HL-60/S4 treated with retinoic acid at 250 ng/mL for 4 days and 3 days (cell line): ENCODE measurements at regions not wholly inside any gene's neighbourhood (a gene's known extent, or its start where the extent isn't known, plus 50 kb on each side); places are given as distances from the start of the nearest gene placed in this dataset.

Experiments
- in situ Hi-C: fragments of 300-500 bp; cut with MboI; formaldehyde crosslinking; loops from 2 replicates; pipeline ENCODE4 v1.7.0; 2022; ENCODE audit warnings: low sequenced_read_pairs

DNA sequence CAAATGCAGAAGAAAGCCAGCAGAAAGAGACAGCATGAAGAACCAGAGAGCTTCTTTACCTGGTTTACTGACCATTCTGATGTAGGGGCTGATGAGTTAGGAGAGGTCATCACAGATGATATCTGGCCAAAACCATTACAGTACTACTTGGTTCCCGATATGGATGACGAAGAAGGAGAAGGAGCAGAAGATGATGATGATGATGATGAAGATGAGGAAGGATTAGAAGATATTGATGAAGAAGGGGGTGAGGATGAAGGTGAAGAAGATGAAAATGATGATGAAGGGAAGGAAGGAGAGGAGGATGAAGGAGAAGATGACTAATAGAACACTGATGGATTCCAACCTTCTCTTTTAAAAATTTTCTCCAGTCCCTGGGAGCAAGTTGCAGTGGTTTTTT is 178.2 kb upstream of the CRY1 start:
- in situ Hi-C loops: no loop called here

DNA sequence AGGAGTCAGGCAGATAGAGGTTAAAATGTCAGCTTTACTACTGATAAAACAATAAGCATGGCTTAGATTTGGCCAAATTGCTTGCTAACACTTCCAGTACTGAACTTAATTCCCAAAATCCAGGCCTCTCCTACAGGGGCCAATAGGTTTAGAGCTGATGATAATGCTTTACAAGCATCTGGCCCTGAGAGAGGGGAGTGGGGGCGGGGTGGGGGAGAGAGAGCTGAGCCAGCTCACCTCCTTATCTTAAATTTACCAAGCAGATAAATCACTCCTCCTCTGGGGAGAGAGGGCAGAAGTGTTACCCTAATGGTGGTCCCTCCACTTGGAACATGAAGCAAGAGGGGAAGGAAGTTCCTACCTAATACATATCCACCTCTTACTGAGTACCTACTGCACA is 182.2 kb upstream of the CRY1 start:
- in situ Hi-C loops: no loop called here

DNA sequence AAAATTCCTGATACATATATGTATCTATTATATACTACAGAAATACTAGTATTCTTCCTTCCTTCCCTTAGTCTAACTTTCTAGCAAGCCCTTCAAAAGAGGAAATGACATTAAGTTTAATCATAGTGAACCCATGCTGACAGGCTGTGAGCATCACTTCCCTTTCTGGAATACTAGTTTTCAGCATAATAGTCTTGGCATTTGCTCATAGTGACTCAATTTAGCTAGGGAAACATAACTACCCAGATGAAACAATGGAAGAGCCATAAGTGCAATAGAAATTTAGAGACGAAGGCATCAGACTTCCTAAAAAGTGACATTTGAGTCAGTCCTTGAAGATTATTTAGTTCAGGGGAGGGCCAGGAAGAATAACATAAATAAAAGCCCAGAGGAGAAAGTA is 184.5 kb upstream of the CRY1 start:
- in situ Hi-C loops: no loop called here

DNA sequence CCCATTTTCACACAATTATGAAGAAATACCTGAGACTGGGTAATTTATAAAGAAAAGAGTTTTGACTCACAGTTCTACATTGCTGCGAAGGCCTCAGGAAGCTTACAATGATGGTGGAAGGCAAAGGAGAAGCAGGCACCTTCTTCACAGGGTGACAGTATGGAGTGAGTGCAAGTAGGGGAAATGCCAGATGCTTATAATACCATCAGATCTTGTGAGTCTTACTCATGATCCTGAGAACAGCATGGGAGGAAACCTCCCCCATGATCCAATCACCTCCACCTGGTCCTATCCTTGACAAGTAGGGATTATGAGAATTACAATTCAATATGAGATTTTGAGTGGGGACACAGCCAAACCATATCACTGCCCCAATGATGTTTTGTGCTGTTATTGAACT is 189.3 kb upstream of the CRY1 start:
- in situ Hi-C loops: no loop called here

DNA sequence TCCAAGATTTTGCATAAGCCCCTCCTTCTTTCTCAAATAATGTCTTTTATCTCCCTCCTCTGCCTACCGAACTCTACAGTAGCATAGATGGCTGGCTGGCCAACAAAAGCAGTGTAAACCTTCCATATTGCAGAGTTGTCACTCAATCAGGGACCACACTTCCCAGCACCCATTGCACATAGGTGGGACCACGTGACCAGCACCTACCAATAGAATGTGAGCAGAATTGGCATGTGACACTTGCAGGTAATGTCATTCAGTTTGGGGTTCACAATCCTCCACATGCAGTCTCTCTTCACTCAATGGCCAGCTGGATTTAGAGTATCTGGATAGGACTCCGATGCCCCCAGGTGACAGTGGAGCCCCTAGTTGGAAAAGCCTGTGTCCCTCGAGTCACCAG is 190.3 kb upstream of the CRY1 start:
- in situ Hi-C loops: no loop called here

DNA sequence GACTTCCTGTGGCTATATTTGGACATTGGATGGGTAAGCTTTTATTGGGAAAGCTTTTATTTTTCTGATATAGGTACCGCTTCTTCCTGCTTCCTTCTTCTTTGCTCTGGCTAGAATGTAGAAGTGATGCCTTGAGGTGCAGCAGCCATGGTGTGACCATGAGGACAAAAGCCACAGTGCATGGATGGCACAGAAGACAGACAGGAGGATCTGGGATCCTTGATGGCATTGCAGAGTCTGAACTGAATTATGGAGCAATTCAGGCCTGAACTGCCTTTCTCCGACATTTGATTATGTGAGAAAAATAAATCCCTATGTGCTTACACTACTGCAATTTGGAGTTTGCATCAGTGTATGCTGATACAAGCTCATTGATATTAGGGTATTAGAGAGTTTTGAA is 191.3 kb upstream of the CRY1 start:
- in situ Hi-C loops: no loop called here

DNA sequence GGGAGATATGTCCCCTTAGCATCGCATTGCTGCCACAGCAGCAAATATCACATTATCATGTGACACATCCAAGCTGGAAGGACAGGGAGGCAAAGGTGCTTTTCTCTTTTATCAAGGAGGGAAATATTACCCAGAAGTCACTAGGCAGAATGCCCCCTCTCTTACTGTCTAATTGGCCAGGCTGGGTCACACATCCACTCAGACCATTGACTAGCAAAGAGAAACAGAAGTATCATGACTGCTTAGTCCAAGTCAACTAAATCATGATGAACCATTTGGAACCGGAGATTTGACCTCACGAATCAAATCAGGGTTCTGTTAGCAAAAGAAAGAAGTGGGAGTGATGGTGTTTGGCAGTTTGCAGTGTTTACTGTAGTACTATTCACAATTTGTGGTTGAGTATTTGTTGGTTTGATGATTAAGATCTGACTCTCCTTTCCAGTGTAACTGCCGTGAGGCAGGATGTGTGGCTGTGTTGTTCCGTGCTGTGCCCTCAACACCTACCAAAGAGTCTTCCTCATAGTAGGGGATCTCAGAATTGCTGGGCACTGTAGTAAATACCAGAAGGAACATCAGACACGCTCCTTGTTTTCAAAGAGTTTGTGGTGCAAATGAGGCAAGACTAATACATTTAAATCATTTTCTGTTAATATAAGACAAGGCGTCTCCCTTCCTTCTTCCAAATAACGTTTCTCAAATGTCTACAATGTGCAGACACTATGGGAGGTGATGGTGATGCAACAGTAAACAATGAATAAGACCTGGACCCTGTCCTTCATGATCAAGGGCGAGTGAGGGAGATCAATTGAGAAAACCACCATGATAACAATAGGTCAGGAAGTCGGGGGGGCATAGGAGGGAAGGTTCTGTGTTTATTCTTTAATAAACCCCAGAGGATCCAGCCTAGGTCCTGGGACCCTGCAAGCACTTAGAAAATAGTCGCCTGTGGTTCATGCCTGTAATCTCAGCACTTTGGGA is 194.4 kb upstream of the CRY1 start:
- in situ Hi-C loops: no loop called here

DNA sequence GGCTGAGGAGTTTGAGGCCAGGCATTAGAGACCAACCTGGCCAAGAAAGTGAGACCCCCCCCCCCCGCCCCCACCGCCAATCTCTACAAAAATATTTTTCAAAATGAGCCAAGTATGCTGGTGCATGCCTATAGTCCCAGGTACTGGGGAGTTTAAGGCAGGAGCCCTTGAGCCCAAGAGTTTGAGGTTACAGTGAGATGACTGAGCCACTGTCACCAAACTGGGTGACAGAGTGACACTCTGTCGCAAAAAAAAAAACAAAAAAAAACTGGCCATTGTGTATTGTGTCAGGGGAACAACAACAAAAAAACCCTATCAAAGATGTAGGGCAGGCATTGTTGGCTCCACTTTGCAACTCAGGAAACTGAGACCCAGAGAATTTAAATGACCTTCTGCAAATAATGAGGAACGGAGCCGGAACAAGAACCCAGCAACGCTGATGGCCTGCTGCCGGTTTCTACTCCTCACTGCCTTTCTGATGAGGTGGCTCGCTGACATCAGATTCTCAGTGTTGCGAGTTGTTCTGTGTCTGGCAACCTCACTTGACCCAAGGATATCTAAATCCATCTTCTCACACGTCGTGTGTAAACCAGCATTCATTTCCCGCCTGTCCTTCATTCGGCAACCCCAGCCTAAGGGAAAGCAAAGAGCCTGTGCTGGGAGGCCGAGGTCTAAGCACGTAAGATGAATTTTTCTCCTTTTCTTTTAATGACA is 195.2 kb upstream of the CRY1 start:
- in situ Hi-C loops: no loop called here

DNA sequence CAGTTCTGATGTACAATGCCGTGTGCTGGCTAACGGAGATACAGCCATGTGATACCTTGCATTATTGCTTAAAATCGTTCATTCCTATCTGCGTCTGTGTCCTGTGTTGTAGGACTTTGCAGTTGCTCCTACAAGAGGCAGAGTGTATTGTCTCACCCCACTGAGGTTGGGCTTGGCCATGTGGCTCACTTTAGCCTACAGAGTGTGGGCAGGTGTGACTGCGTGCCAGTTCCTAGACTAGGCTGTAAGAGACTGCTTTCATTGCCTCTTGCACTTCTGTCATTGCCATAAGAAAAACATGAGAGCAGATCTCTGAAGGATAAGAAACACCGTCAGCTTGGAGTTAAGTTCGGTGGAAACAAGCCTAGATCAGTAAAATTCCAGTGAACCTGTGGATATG is 197.7 kb upstream of the CRY1 start:
- in situ Hi-C loops: no loop called here

DNA sequence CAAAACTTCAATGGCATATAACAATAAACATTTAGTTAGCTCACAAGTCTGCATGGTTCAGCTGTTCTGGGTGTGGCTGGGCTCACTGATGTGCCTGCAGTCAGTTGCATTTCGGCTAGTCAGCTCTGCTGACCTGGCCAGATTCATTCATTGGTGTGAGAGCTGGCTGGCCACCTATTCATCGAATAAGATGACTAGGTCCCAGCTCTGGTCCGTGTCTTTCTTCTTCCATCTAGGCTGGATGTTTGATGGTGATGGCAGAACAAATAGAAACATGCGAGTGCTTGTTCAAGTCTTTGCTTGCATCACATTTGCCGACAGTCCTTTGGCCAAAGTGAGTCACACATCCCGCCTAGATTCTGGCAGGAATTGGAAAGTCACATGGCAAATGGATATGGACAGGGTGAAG is 203.3 kb upstream of the CRY1 start:
- in situ Hi-C loops: no loop called here

DNA sequence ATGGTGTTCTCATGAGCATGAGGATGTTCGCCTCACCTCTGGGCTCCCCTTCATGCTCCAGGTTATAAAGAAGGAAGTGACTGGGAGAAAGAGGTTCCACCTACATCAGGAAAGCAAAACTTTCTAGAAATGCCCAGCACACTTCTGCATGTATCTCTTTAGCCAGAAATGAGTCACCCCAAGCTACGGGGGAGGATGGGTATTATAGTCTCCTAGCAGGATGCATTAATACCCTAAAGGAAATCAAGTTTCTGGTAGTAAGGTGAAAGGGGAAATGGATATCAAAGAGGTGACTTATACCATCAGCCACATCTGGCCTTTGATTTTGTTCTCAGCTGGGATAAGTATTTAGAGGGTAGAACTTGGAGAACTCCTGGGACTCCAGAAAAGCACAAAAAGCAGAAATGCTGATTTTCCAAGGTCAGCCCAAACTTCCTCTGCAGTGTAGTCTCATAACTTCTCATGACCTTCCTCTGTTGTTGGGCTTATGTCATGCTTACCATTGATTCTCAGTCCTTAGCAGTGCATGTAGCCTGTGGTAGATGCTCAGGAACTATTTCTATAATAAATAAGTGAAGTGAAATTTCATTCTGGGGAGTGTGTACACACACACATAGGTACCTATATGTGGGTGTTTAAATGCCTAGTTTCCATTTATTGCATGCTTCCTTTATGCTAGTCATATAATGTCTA is 209.4 kb upstream of the CRY1 start:
- in situ Hi-C loops: no loop called here

DNA sequence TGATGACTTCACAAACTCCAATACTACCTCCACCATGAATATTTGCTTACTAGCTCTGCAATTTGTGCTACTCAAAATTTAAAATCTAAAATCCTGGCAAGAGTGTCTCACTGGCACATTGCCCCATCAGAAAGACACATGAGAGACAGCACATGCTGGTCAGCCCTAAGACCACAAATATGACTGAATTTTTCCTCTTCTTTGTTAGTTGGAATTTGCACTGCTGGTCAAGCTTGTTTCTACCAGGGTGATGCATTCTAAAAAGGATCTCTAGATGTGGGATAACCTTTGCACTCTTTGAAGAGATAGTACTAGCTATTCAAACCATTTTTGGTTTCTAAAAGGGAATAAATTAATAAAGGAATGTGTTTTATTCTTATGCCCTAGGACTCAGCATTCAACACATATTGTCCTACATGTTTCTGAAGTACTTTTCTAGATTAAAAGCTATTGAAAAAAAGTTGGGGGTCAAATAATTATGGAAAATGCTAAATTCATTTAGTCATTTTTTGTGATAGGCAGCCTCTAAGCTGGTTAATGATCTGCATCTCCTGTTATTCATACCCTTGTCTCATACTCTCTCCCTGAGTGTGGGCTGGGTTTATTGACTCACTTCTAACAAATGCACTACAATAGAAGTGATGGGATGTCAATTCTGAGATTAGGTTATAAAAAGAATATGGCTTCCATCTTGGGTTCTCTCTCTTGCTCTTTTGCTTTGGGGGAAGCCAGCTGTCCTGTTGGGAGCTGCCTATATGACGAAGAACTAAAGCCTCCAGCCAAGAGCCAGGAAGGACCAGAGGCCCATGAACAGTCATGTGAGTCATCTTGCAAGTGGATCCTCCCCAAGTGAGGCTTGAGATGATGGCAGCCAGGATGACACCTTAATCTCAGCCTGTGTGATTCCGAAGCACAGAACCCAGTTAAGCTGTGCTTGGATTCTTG is 211.5 kb upstream of the CRY1 start:
- in situ Hi-C loops: no loop called here

DNA sequence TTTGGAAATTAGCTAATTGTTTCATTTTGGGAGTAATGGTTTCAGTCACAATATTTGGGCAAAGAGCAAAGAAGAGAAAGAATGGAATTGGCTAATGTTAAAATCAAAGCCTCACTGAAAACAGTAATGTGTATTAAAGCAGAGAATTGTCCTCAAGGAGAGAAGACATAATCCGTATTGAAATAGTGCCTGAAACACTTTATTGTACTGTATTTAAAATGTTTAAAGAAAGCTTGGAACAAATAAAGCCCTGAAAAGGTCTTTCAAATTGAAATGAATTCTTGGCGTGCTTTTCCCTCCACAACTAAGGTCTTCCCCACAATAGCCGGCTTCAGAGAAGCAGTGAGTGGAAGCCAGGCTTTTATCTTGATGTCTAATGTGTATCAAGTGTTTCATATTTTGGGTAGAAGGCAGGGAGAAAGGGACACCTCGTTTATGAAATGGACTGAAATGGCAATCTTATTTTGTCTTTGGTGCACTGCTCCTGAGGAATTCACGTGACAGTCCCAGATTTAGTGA is 212.9 kb upstream of the CRY1 start:
- in situ Hi-C loops: no loop called here

DNA sequence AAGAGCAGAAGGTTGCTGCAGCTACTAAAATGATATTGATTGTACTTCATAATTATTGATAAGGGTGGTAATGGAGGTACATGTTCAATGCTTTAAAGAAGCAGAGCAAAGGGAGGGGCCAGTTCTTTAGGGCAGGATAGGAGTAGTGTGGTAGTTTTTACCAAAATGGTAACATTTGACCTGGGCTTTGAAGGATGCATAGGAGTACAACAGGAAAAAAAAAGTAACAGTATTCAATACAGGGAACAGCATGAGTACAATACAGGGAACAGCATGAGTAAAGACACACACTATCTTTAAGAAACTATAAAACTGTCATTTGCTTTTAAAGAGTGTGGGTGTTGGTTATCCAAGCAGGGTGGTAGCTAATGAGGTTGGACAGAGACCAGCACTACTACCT is 215.0 kb upstream of the CRY1 start:
- in situ Hi-C loops: no loop called here

DNA sequence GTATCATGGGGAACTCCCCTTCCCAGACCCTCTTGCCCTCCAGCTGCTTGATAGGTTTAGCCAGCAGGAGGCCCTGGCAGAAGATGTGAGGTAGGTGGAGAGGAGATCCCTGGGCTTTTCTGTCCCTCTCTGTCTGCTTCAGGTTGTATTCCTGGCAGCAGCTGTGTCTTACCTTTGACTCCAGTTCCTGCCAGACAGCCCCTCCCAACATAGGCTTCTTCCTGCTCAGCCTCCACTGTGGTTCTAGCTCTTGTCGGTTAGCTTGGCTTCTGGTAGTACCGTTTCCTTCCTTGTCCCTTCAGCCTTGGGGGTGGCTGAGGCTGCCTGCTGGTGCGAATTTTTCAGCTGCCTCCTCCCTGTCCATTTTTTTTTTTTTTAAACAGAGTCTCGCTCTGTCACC is 215.7 kb upstream of the CRY1 start:
- in situ Hi-C loops: no loop called here

DNA sequence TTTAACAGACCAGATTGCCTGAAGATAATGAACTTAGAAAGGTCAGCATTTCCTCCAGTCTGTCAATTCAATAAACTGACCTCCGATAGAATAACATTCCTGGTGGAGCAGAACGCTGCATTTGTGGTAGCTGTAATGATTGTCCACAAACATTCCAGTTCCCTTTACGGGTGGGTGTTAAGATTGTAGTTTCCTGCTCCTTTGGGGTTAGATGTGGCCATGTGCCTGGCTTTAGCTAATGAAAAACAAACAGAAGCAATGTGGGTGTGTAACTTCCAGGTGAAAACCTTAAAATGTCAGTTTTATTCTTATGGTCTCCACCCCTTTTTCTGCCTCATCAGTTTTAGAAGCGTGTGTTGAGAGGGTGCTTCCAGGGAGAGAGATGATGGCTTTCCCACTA is 217.3 kb upstream of the CRY1 start:
- in situ Hi-C loops: no loop called here

DNA sequence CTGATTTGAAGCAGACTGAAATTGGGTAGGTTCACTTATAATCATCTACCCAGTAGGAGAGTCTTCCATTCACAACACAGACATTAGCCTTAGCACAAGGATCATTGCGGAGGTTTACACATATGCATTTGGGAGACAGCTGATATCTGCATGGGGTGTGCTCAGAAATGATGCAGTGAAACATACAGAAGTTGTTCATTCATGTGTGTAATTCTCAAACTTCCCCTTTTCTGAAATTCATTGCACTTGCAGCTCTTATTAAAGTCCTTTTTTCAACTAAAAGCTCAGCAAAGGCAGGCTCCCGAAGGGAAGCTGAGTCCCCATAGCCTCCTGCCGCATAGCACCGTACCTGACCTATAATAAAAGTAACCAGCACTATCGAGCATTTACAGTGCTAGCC is 218.3 kb upstream of the CRY1 start:
- in situ Hi-C loops: no loop called here

DNA sequence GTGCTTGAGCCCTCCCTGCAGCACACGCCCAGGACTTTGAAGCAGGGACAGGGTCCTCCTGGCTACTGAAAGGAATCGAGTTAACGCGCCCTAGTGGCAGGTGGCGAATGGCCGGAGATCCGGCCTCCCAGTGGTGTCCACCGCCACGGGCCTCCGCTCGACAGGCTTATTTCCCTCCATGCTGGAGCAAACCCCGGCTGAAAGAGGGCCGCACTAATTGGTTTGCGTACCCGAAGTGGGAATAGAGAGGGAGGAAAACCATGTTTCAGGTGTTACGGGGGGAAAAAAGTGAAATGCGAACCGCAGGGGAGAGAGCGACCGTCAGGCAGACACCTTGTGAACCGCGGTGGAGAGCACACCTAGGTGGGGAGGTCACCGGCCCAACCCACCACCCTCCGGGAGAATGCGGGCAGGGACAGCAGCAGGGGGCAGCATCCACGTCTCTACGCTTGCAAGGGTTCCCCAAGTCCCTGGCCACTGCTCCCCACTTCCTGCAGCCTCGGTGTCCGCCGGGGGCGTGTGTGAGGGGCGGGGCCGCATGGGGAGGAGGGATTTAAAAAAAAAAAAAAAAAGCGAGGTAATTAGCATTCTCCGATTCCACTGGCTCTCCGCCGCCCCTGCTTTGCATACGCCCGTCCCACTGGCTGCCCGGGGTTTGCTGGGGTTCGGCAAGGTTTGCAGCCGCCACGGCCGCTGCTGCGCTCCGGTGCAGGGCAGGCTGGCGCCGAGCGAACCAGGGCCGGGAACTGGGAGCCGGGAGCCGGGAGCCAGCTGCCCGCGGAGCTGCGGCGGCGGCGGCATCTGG is 224.6 kb upstream of the CRY1 start:
- in situ Hi-C loops: no loop called here

DNA sequence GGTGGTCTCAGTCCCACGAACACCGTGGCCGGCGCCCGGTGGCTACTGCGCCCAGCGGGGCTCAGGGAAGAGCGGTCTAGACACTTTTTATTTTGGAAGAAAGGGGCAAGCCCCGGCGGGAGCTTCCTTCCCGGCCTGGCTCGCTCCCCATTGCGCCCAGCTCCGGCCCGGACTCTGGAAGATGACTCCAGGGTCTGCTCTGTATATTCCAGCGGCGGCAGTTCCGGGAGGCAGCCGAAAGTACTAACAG is 225.1 kb upstream of the CRY1 start:
- in situ Hi-C loops: no loop called here
